DOHH2 (cell line): ENCODE measurements at regions not wholly inside any gene's neighbourhood (a gene's known extent, or its start where the extent isn't known, plus 50 kb on each side); places are given as distances from the start of the nearest gene placed in this dataset.

Source experiments
- EZH2phosphoT487 ChIP-seq: fragments of 200-600 bp; sonication (generic); IDR thresholded peaks from 2 replicates; pipeline ENCODE4 v1.6.1; 2017; ENCODE audit warnings: borderline replicate concordance, mild to moderate bottlenecking, antibody characterized with exemption, low read length, moderate library complexity, mixed read lengths
- TF ChIP-seq, protein P1 (sequence below): fragments of 200-600 bp; sonication (generic); IDR thresholded peaks from one replicate; pipeline ENCODE4 v1.5.1; 2014; ENCODE audit warnings: antibody characterized with exemption, mild to moderate bottlenecking, low read depth, low read length; ENCODE audit not compliant: poor library complexity, severe bottlenecking

- no peak for TF ChIP-seq EZH2phosphoT487
- TF ChIP-seq, protein P1, sequence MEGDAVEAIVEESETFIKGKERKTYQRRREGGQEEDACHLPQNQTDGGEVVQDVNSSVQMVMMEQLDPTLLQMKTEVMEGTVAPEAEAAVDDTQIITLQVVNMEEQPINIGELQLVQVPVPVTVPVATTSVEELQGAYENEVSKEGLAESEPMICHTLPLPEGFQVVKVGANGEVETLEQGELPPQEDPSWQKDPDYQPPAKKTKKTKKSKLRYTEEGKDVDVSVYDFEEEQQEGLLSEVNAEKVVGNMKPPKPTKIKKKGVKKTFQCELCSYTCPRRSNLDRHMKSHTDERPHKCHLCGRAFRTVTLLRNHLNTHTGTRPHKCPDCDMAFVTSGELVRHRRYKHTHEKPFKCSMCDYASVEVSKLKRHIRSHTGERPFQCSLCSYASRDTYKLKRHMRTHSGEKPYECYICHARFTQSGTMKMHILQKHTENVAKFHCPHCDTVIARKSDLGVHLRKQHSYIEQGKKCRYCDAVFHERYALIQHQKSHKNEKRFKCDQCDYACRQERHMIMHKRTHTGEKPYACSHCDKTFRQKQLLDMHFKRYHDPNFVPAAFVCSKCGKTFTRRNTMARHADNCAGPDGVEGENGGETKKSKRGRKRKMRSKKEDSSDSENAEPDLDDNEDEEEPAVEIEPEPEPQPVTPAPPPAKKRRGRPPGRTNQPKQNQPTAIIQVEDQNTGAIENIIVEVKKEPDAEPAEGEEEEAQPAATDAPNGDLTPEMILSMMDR = no peak
These were observed 1048.3 kb downstream of the AMY1C start for GRCh38 chr1:104797982-104798381.
